ENCODE measurements at regions not wholly inside any gene's neighbourhood (a gene's known extent, or its start where the extent isn't known, plus 50 kb on each side); places are given as distances from the start of the nearest gene placed in this dataset.

- Mint-ChIP-seq H3K4me1 (no peaks in the 10 kb centered on the region), H3K4me3 (no peak overlapping the region), H3K27me3 (peaks cover 17 to 56% (median 40%) of the 10 kb centered on the region in 5 donors), H3K36me3 (peaks cover 0 to 3% (median 0%) of the 10 kb centered on the region in 5 donors), H3K9me3 (peaks cover 0 to 2% (median 0%) of the 10 kb centered on the region in 11 donors), H3K27ac (no peak overlapping the region)
- Histone ChIP-seq H3K4me1 (ENCODE audit: control insufficient read depth in 2 of 2, insufficient read depth in 2 of 2, low read length in 2 of 2) (no peaks in the 10 kb centered on the region), H3K9me3 (ENCODE audit: control insufficient read depth in 2 of 3, low read length in 3 of 3) (no peaks in the 10 kb centered on the region), H3K36me3 (ENCODE audit: control insufficient read depth in 2 of 3, insufficient read depth in 3 of 3, low read length in 3 of 3) (no peaks in the 10 kb centered on the region), H3K27ac (ENCODE audit: low read depth, low read length) (no peak overlapping the region), H3K27me3 (ENCODE audit: control insufficient read depth in 2 of 2, insufficient read depth in 2 of 2, low read length in 2 of 2) (no peaks in the 10 kb centered on the region), H3K4me3 (ENCODE audit: low read length) (no peak overlapping the region)
- ChIA-PET CTCF (no interaction called here), POLR2A (no interaction called here)
- DNase-seq (no peak), ATAC-seq (no peak)
- intact Hi-C loops (cut with micrococcal nuclease): no loop called here
Measured at GRCh38 chr2:118294063-118294462, 205.8 kb downstream of the INSIG2 start.

- no peak overlapping the region for H3K4me3 ChIP-seq (ENCODE audit: low read length)
- no peaks in the 10 kb centered on the region for H3K27me3 ChIP-seq (ENCODE audit: control insufficient read depth in 2 of 2, insufficient read depth in 2 of 2, low read length in 2 of 2)
- no peaks in the 10 kb centered on the region for H3K9me3 ChIP-seq (ENCODE audit: control insufficient read depth in 2 of 3, low read length in 3 of 3)
- DNase-seq: no peak
- no peak overlapping the region for H3K27ac ChIP-seq (ENCODE audit: low read depth, low read length)
- no peak overlapping the region for H3K27ac Mint-ChIP-seq
- POLR2A ChIA-PET: no interaction called here
- H3K27me3 Mint-ChIP-seq: peaks cover 17 to 45% (median 32%) of the 10 kb centered on the region in 5 donors
- peaks cover 0 to 2% (median 0%) of the 10 kb centered on the region in 11 donors for H3K9me3 Mint-ChIP-seq
- CTCF ChIA-PET: no interaction called here
- no peaks in the 10 kb centered on the region for H3K4me1 Mint-ChIP-seq
- no peaks in the 10 kb centered on the region for H3K36me3 ChIP-seq (ENCODE audit: control insufficient read depth in 2 of 3, insufficient read depth in 3 of 3, low read length in 3 of 3)
- no peak overlapping the region for H3K4me3 Mint-ChIP-seq
- H3K36me3 Mint-ChIP-seq: peaks cover 0 to 3% (median 0%) of the 10 kb centered on the region in 5 donors
- intact Hi-C loops (cut with micrococcal nuclease): no loop called here
- no peaks in the 10 kb centered on the region for H3K4me1 ChIP-seq (ENCODE audit: control insufficient read depth in 2 of 2, insufficient read depth in 2 of 2, low read length in 2 of 2)
- ATAC-seq: no peak
Measured at GRCh38 chr2:118292991-118293390, 204.7 kb downstream of the INSIG2 start.

GRCh38 chr2:118291251-118291880 lies 203.1 kb downstream of the INSIG2 start:
- intact Hi-C loops (cut with micrococcal nuclease): no loop called here
- H3K36me3 ChIP-seq (ENCODE audit: control insufficient read depth in 2 of 3, insufficient read depth in 3 of 3, low read length in 3 of 3): no peaks in the 10 kb centered on the region
- no peaks in the 10 kb centered on the region for H3K9me3 ChIP-seq (ENCODE audit: control insufficient read depth in 2 of 3, low read length in 3 of 3)
- no peak overlapping the region for H3K27ac ChIP-seq (ENCODE audit: low read depth, low read length)
- no peak for DNase-seq
- Mint-ChIP-seq H3K9me3 (peaks cover 0 to 2% (median 0%) of the 10 kb centered on the region in 11 donors), H3K27me3 (peaks cover 10 to 42% (median 31%) of the 10 kb centered on the region in 5 donors), H3K36me3 (peaks cover 0 to 3% (median 0%) of the 10 kb centered on the region in 5 donors), H3K4me1 (no peaks in the 10 kb centered on the region), H3K4me3 (no peak overlapping the region), H3K27ac (no peak overlapping the region)
- H3K4me3 ChIP-seq (ENCODE audit: low read length): no peak overlapping the region
- no peaks in the 10 kb centered on the region for H3K27me3 ChIP-seq (ENCODE audit: control insufficient read depth in 2 of 2, insufficient read depth in 2 of 2, low read length in 2 of 2)
- H3K4me1 ChIP-seq (ENCODE audit: control insufficient read depth in 2 of 2, insufficient read depth in 2 of 2, low read length in 2 of 2): no peaks in the 10 kb centered on the region
- POLR2A ChIA-PET: no interaction called here
- ATAC-seq: no peak
- CTCF ChIA-PET: no interaction called here

- Histone ChIP-seq H3K4me3 (ENCODE audit: low read length) (no peak overlapping the region), H3K27ac (ENCODE audit: low read depth, low read length) (no peak overlapping the region), H3K9me3 (ENCODE audit: control insufficient read depth in 2 of 3, low read length in 3 of 3) (no peaks in the 10 kb centered on the region), H3K36me3 (ENCODE audit: control insufficient read depth in 2 of 3, insufficient read depth in 3 of 3, low read length in 3 of 3) (no peaks in the 10 kb centered on the region), H3K4me1 (ENCODE audit: control insufficient read depth in 2 of 2, insufficient read depth in 2 of 2, low read length in 2 of 2) (no peaks in the 10 kb centered on the region), H3K27me3 (ENCODE audit: control insufficient read depth in 2 of 2, insufficient read depth in 2 of 2, low read length in 2 of 2) (no peaks in the 10 kb centered on the region)
- H3K27ac Mint-ChIP-seq: no peak overlapping the region
- H3K9me3 Mint-ChIP-seq: no peaks in the 10 kb centered on the region
- H3K36me3 Mint-ChIP-seq: peaks cover 0 to 3% (median 0%) of the 10 kb centered on the region in 5 donors
- CTCF ChIA-PET: no interaction called here
- ATAC-seq (no peak), DNase-seq (no peak)
- peaks cover 5 to 35% (median 23%) of the 10 kb centered on the region in 5 donors for H3K27me3 Mint-ChIP-seq
- no peaks in the 10 kb centered on the region for H3K4me1 Mint-ChIP-seq
- POLR2A ChIA-PET: no interaction called here
- intact Hi-C loops (cut with micrococcal nuclease): no loop called here
- H3K4me3 Mint-ChIP-seq: no peak overlapping the region
Measured at GRCh38 chr2:118290411-118291250, 202.4 kb downstream of the INSIG2 start.

- POLR2A ChIA-PET: no interaction called here
- Histone ChIP-seq H3K4me3 (ENCODE audit: low read length) (no peak overlapping the region), H3K27ac (ENCODE audit: low read depth, low read length) (no peak overlapping the region), H3K4me1 (ENCODE audit: control insufficient read depth in 2 of 2, insufficient read depth in 2 of 2, low read length in 2 of 2) (no peaks in the 10 kb centered on the region), H3K27me3 (ENCODE audit: control insufficient read depth in 2 of 2, insufficient read depth in 2 of 2, low read length in 2 of 2) (no peaks in the 10 kb centered on the region), H3K9me3 (ENCODE audit: control insufficient read depth in 2 of 3, low read length in 3 of 3) (no peaks in the 10 kb centered on the region), H3K36me3 (ENCODE audit: control insufficient read depth in 2 of 3, insufficient read depth in 3 of 3, low read length in 3 of 3) (no peaks in the 10 kb centered on the region)
- ATAC-seq (no peak), DNase-seq (no peak)
- Mint-ChIP-seq H3K4me1 (no peaks in the 10 kb centered on the region), H3K9me3 (no peaks in the 10 kb centered on the region), H3K27me3 (peaks cover 8 to 29% (median 24%) of the 10 kb centered on the region in 5 donors), H3K36me3 (no peaks in the 10 kb centered on the region), H3K4me3 (no peak overlapping the region), H3K27ac (no peak overlapping the region)
- intact Hi-C loops (cut with micrococcal nuclease): no loop called here
- CTCF ChIA-PET: no interaction called here
Measured at GRCh38 chr2:118279005-118279404, 190.7 kb downstream of the INSIG2 start.

- ATAC-seq (no peak), DNase-seq (no peak)
- H3K27ac ChIP-seq (ENCODE audit: low read depth, low read length): no peak overlapping the region
- H3K4me1 Mint-ChIP-seq: no peaks in the 10 kb centered on the region
- no peak overlapping the region for H3K4me3 Mint-ChIP-seq
- H3K36me3 Mint-ChIP-seq: no peaks in the 10 kb centered on the region
- H3K9me3 ChIP-seq (ENCODE audit: control insufficient read depth in 2 of 3, low read length in 3 of 3): no peaks in the 10 kb centered on the region
- H3K36me3 ChIP-seq (ENCODE audit: control insufficient read depth in 2 of 3, insufficient read depth in 3 of 3, low read length in 3 of 3): no peaks in the 10 kb centered on the region
- no peaks in the 10 kb centered on the region for H3K9me3 Mint-ChIP-seq
- intact Hi-C loops (cut with micrococcal nuclease): no loop called here
- H3K4me1 ChIP-seq (ENCODE audit: control insufficient read depth in 2 of 2, insufficient read depth in 2 of 2, low read length in 2 of 2): no peaks in the 10 kb centered on the region
- H3K27me3 Mint-ChIP-seq: peaks cover 10 to 29% (median 24%) of the 10 kb centered on the region in 5 donors
- no peaks in the 10 kb centered on the region for H3K27me3 ChIP-seq (ENCODE audit: control insufficient read depth in 2 of 2, insufficient read depth in 2 of 2, low read length in 2 of 2)
- ChIA-PET CTCF (no interaction called here), POLR2A (no interaction called here)
- no peak overlapping the region for H3K27ac Mint-ChIP-seq
- no peak overlapping the region for H3K4me3 ChIP-seq (ENCODE audit: low read length)
Measured at GRCh38 chr2:118278046-118278445, 189.8 kb downstream of the INSIG2 start.

Measured in naive thymus-derived CD4-positive, alpha-beta T cell (primary cell).